ENCODE measurements at regions not wholly inside any gene's neighbourhood (a gene's known extent, or its start where the extent isn't known, plus 50 kb on each side); places are given as distances from the start of the nearest gene placed in this dataset.

- TF ChIP-seq RXRA (IDR thresholded peaks at IDR 0.05; ENCODE audit: borderline replicate concordance, low read depth) (no peak), GABPA (IDR thresholded peaks at IDR 0.05; ENCODE audit: low read depth) (no peak), CTCF (IDR thresholded peaks at IDR 0.05) (no peak), MXI1 (IDR thresholded peaks at IDR 0.05; ENCODE audit: low read depth, low read length) (no peak), RCOR1 (IDR thresholded peaks at IDR 0.05; ENCODE audit: low read length) (no peak)
Observed at GRCh38 chr15:95149771-95150170, 918.4 kb downstream of the MCTP2 start.
